ENCODE measurements at regions not wholly inside any gene's neighbourhood (a gene's known extent, or its start where the extent isn't known, plus 50 kb on each side); places are given as distances from the start of the nearest gene placed in this dataset.
"Not testable (repeated sequence)": the region's sequence is repeated elsewhere in the genome, so short reads cannot be mapped to it uniquely, and the experiment has no call there.

- no peak for DNase-seq (ENCODE audit: low read depth)
- no peak for TF ChIP-seq CTCF (IDR thresholded peaks at IDR 0.05; ENCODE audit: insufficient read depth, low read depth, low read length, missing control alignments)
- no peak overlapping the region for H3K4me3 ChIP-seq (ENCODE audit: low read depth, low read length)
These were observed 73.2 kb upstream of the NCKAP5 start for GRCh38 chr2:133641497-133641896.

- no peak for DNase-seq (ENCODE audit: low read depth)
- no peak for TF ChIP-seq CTCF (IDR thresholded peaks at IDR 0.05; ENCODE audit: insufficient read depth, low read depth, low read length, missing control alignments)
- H3K4me3 ChIP-seq (ENCODE audit: low read depth, low read length): no peak overlapping the region
These were observed 73.9 kb upstream of the NCKAP5 start for GRCh38 chr2:133641942-133642725.

- DNase-seq (ENCODE audit: low read depth): no peak
- no peak overlapping the region for H3K4me3 ChIP-seq (ENCODE audit: low read depth, low read length)
- TF ChIP-seq CTCF (IDR thresholded peaks at IDR 0.05; ENCODE audit: insufficient read depth, low read depth, low read length, missing control alignments): no peak
These were observed 74.5 kb upstream of the NCKAP5 start for GRCh38 chr2:133642791-133643191.

- no peak overlapping the region for H3K4me3 ChIP-seq (ENCODE audit: low read depth, low read length)
- no peak for DNase-seq (ENCODE audit: low read depth)
- TF ChIP-seq CTCF (IDR thresholded peaks at IDR 0.05; ENCODE audit: insufficient read depth, low read depth, low read length, missing control alignments): no peak
These were observed 75.6 kb upstream of the NCKAP5 start for GRCh38 chr2:133643863-133644262.

- no peak for DNase-seq (ENCODE audit: low read depth)
- H3K4me3 ChIP-seq (ENCODE audit: low read depth, low read length): no peak overlapping the region
- no peak for TF ChIP-seq CTCF (IDR thresholded peaks at IDR 0.05; ENCODE audit: insufficient read depth, low read depth, low read length, missing control alignments)
These were observed 76.6 kb upstream of the NCKAP5 start for GRCh38 chr2:133644846-133645245.

- DNase-seq (ENCODE audit: low read depth); H3K4me3 ChIP-seq (ENCODE audit: low read depth, low read length): not testable (repeated sequence)
These were observed 79.1 kb upstream of the NCKAP5 start for GRCh38 chr2:133647386-133647785.

GRCh38 chr2:133651861-133652260 is 83.6 kb upstream of the NCKAP5 start:
- H3K4me3 ChIP-seq (ENCODE audit: low read depth, low read length): no peak overlapping the region
- DNase-seq (ENCODE audit: low read depth): no peak
- no peak for TF ChIP-seq CTCF (IDR thresholded peaks at IDR 0.05; ENCODE audit: insufficient read depth, low read depth, low read length, missing control alignments)

Data from GM12865 (cell line).